NB4 (cell line): ENCODE measurements at regions not wholly inside any gene's neighbourhood (a gene's known extent, or its start where the extent isn't known, plus 50 kb on each side); places are given as distances from the start of the nearest gene placed in this dataset.

ENCODE experiments used
- POLR2A ChIP-seq: IDR thresholded peaks from 2 replicates; pipeline ENCODE4 v1.6.1; 2011; ENCODE audit warnings: mild to moderate bottlenecking; ENCODE audit not compliant: insufficient read length; ENCODE audit errors: extremely low read depth
- TF ChIP-seq, protein P1 (sequence below): IDR thresholded peaks from one replicate; pipeline ENCODE4 v1.5.1; 2012; ENCODE audit warnings: low read depth, low read length

DNA sequence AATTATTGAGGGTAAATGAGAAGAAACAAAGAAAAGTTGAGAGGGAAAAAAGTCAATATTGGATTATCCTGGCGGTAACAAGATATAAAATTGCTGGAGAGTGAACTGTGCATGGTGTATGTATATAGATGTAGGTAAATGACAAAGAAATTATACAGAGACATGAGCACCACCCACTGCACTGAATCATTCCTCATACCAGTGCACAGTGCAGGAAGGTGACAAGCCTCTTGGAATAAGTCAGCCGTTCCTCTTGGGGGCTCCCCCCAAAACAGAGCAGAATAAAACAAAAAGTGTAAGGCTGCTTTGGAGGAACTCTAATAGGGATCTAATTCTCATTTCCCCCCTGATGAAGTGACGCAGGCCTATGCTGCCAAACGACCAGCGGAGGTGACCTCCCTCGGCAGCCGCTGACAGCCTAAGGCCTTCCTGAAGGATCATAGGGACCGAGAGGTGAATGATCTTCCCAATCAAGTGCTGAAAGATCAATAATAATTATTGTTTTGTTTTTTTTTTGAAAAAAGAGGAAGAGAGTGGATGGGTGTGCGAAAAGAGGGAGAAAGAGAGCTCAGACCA lies 245.0 kb downstream of the PSAT1 start:
- TF ChIP-seq, protein P1, sequence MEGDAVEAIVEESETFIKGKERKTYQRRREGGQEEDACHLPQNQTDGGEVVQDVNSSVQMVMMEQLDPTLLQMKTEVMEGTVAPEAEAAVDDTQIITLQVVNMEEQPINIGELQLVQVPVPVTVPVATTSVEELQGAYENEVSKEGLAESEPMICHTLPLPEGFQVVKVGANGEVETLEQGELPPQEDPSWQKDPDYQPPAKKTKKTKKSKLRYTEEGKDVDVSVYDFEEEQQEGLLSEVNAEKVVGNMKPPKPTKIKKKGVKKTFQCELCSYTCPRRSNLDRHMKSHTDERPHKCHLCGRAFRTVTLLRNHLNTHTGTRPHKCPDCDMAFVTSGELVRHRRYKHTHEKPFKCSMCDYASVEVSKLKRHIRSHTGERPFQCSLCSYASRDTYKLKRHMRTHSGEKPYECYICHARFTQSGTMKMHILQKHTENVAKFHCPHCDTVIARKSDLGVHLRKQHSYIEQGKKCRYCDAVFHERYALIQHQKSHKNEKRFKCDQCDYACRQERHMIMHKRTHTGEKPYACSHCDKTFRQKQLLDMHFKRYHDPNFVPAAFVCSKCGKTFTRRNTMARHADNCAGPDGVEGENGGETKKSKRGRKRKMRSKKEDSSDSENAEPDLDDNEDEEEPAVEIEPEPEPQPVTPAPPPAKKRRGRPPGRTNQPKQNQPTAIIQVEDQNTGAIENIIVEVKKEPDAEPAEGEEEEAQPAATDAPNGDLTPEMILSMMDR, result no peak
- no peak for TF ChIP-seq POLR2A
